ENCODE measurements at regions not wholly inside any gene's neighbourhood (a gene's known extent, or its start where the extent isn't known, plus 50 kb on each side); places are given as distances from the start of the nearest gene placed in this dataset.

DNA sequence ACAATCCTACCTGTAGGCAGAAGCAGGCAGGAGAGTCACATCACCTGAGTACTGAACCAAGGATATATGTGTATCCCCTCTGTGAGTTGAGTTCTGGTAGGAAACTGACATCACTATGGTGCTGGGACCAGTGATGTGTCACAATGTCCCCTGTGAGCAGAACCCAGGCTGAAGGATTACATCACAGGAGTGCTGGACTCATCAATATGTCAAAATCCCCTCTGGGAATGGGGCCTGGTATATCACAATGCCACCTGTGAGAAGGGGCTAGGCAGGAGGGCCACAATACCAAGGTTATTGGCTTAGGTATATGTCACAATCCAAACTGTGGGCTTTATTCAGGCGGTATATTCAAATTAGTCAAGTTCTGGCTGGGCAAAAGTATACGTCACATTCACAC lies 2098.3 kb downstream of the TP53TG3F start:
- no peaks in the 10 kb centered on the region for H3K79me2 ChIP-seq (ENCODE audit: insufficient read depth, low read length)
- H2AFZ ChIP-seq (ENCODE audit: low read depth, low read length) = no peak overlapping the region
- H3K9me3 ChIP-seq (ENCODE audit: insufficient read depth, low read depth, low read length) = peaks cover 8% of the 10 kb centered on the region
- H3K36me3 Mint-ChIP-seq (ENCODE audit: low read depth, unreplicated experiment) = no peaks in the 10 kb centered on the region
- TF ChIP-seq, protein P1, sequence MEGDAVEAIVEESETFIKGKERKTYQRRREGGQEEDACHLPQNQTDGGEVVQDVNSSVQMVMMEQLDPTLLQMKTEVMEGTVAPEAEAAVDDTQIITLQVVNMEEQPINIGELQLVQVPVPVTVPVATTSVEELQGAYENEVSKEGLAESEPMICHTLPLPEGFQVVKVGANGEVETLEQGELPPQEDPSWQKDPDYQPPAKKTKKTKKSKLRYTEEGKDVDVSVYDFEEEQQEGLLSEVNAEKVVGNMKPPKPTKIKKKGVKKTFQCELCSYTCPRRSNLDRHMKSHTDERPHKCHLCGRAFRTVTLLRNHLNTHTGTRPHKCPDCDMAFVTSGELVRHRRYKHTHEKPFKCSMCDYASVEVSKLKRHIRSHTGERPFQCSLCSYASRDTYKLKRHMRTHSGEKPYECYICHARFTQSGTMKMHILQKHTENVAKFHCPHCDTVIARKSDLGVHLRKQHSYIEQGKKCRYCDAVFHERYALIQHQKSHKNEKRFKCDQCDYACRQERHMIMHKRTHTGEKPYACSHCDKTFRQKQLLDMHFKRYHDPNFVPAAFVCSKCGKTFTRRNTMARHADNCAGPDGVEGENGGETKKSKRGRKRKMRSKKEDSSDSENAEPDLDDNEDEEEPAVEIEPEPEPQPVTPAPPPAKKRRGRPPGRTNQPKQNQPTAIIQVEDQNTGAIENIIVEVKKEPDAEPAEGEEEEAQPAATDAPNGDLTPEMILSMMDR (IDR thresholded peaks at IDR 0.05; ENCODE audit: insufficient read depth, low read depth, low read length) = no peak
- no peak for TF ChIP-seq EZH2 (IDR thresholded peaks at IDR 0.05; ENCODE audit: insufficient read depth, low read length)
- H3K27me3 Mint-ChIP-seq (ENCODE audit: low read depth, unreplicated experiment) = no peaks in the 10 kb centered on the region
- H3K4me1 ChIP-seq (ENCODE audit: insufficient read depth, low read length) = no peaks in the 10 kb centered on the region
- H3K27ac Mint-ChIP-seq (ENCODE audit: unreplicated experiment) = no peak overlapping the region
- no peaks in the 10 kb centered on the region for H4K20me1 ChIP-seq (ENCODE audit: insufficient read depth, low read length)
- peaks cover 5% of the 10 kb centered on the region for H3K9me3 Mint-ChIP-seq (ENCODE audit: unreplicated experiment)
- no peaks in the 10 kb centered on the region for H3K36me3 ChIP-seq (ENCODE audit: insufficient read depth, low read length)
- no peak overlapping the region for H3K4me3 Mint-ChIP-seq (ENCODE audit: unreplicated experiment)
- no peak for FAIRE-seq
- no peak overlapping the region for H3K4me2 ChIP-seq (ENCODE audit: low read length)
- no peak overlapping the region for H3K4me3 ChIP-seq (ENCODE audit: insufficient read depth, low read depth, low read length)
- no peak for DNase-seq (ENCODE audit: low read depth)
- H3K4me1 Mint-ChIP-seq (ENCODE audit: low read depth, unreplicated experiment) = no peaks in the 10 kb centered on the region
- H3K27ac ChIP-seq (ENCODE audit: low read depth, low read length) = no peak overlapping the region
- H3K9ac ChIP-seq (ENCODE audit: low read length) = no peak overlapping the region
- H3K27me3 ChIP-seq (ENCODE audit: insufficient read depth, low read length) = no peaks in the 10 kb centered on the region

DNA sequence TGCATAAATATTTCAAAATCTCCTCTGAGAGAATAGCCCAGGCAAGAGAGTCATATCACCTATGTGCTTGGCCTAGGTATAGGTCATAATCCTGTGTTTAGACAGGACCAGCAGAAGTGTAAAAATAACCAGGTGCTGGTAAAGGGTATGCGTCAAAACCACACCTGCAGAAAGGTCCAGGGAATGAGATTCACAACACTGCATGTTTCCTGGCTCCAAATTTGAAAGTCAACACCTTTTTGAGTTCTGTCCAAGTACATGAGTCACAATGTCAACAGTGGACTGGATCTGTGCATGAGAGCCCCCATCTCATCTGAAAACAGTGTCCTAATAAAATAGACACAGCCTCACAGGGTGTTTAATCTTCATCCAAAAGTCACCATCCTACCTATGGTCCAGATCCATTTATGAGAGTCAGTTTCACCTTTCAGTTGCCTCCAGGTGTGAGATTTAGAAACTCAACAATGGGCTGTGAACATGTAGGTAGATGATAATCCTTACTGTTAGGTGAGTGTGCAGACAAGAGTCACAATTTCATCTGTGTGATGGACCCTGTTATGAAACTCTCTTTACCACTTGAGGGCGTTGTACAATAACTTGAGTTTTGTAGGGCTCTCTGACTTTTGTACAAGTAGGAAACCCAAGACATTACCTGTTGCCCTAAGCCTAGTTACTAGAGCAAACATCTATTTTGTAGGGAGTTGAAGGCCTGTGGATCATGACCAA lies 2100.7 kb downstream of the TP53TG3F start:
- no peaks in the 10 kb centered on the region for H3K36me3 Mint-ChIP-seq (ENCODE audit: low read depth, unreplicated experiment)
- H3K4me3 Mint-ChIP-seq (ENCODE audit: unreplicated experiment) = no peak overlapping the region
- Histone ChIP-seq H3K27me3 (ENCODE audit: insufficient read depth, low read length) (no peaks in the 10 kb centered on the region), H3K4me1 (ENCODE audit: insufficient read depth, low read length) (no peaks in the 10 kb centered on the region), H2AFZ (ENCODE audit: low read depth, low read length) (no peak overlapping the region), H3K4me2 (ENCODE audit: low read length) (no peak overlapping the region), H3K9ac (ENCODE audit: low read length) (no peak overlapping the region), H3K79me2 (ENCODE audit: insufficient read depth, low read length) (no peaks in the 10 kb centered on the region), H3K36me3 (ENCODE audit: insufficient read depth, low read length) (no peaks in the 10 kb centered on the region), H3K4me3 (ENCODE audit: insufficient read depth, low read depth, low read length) (no peak overlapping the region), H3K27ac (ENCODE audit: low read depth, low read length) (no peak overlapping the region), H3K9me3 (ENCODE audit: insufficient read depth, low read depth, low read length) (peaks cover 11% of the 10 kb centered on the region), H4K20me1 (ENCODE audit: insufficient read depth, low read length) (no peaks in the 10 kb centered on the region)
- H3K4me1 Mint-ChIP-seq (ENCODE audit: low read depth, unreplicated experiment) = no peaks in the 10 kb centered on the region
- DNase-seq (ENCODE audit: low read depth) (no peak), FAIRE-seq (no peak)
- H3K27me3 Mint-ChIP-seq (ENCODE audit: low read depth, unreplicated experiment) = no peaks in the 10 kb centered on the region
- no peak for TF ChIP-seq EZH2 (IDR thresholded peaks at IDR 0.05; ENCODE audit: insufficient read depth, low read length)
- TF ChIP-seq, protein P1 (IDR thresholded peaks at IDR 0.05; ENCODE audit: insufficient read depth, low read depth, low read length) = no peak
- peaks cover 5% of the 10 kb centered on the region for H3K9me3 Mint-ChIP-seq (ENCODE audit: unreplicated experiment)
- no peak overlapping the region for H3K27ac Mint-ChIP-seq (ENCODE audit: unreplicated experiment)

DNA sequence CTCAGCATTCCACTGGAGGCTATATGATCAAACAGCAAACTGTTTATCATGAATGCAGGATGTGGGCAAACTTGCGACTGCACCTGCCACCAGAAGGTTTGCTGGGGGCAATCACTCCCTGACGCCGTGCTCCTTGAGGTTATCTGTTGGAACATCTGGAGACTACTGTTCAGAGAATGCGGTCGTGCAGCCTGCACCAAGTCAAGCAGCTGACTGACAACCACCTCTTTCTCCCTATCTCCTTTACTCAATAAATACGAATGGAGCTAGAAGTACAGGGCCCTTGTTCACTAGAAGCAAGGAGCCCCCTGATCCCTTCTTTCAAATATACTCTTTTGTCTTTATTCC lies 2101.2 kb downstream of the TP53TG3F start:
- H3K4me1 ChIP-seq (ENCODE audit: insufficient read depth, low read length) = no peaks in the 10 kb centered on the region
- Mint-ChIP-seq H3K36me3 (ENCODE audit: low read depth, unreplicated experiment) (no peaks in the 10 kb centered on the region), H3K27ac (ENCODE audit: unreplicated experiment) (no peak overlapping the region), H3K4me1 (ENCODE audit: low read depth, unreplicated experiment) (no peaks in the 10 kb centered on the region), H3K27me3 (ENCODE audit: low read depth, unreplicated experiment) (no peaks in the 10 kb centered on the region), H3K9me3 (ENCODE audit: unreplicated experiment) (peaks cover 8% of the 10 kb centered on the region), H3K4me3 (ENCODE audit: unreplicated experiment) (no peak overlapping the region)
- no peak for FAIRE-seq
- no peaks in the 10 kb centered on the region for H3K79me2 ChIP-seq (ENCODE audit: insufficient read depth, low read length)
- H2AFZ ChIP-seq (ENCODE audit: low read depth, low read length) = no peak overlapping the region
- no peak overlapping the region for H3K4me3 ChIP-seq (ENCODE audit: insufficient read depth, low read depth, low read length)
- H4K20me1 ChIP-seq (ENCODE audit: insufficient read depth, low read length) = no peaks in the 10 kb centered on the region
- H3K4me2 ChIP-seq (ENCODE audit: low read length) = no peak overlapping the region
- peaks cover 15% of the 10 kb centered on the region for H3K9me3 ChIP-seq (ENCODE audit: insufficient read depth, low read depth, low read length)
- H3K36me3 ChIP-seq (ENCODE audit: insufficient read depth, low read length) = no peaks in the 10 kb centered on the region
- H3K9ac ChIP-seq (ENCODE audit: low read length) = no peak overlapping the region
- no peak for DNase-seq (ENCODE audit: low read depth)
- no peaks in the 10 kb centered on the region for H3K27me3 ChIP-seq (ENCODE audit: insufficient read depth, low read length)
- H3K27ac ChIP-seq (ENCODE audit: low read depth, low read length) = no peak overlapping the region
- no peak for TF ChIP-seq EZH2 (IDR thresholded peaks at IDR 0.05; ENCODE audit: insufficient read depth, low read length)
- TF ChIP-seq, protein P1 (IDR thresholded peaks at IDR 0.05; ENCODE audit: insufficient read depth, low read depth, low read length) = no peak

Measured in astrocyte (in vitro differentiated cells and primary cell).